ENCODE measurements at regions not wholly inside any gene's neighbourhood (a gene's known extent, or its start where the extent isn't known, plus 50 kb on each side); places are given as distances from the start of the nearest gene placed in this dataset.

DNA sequence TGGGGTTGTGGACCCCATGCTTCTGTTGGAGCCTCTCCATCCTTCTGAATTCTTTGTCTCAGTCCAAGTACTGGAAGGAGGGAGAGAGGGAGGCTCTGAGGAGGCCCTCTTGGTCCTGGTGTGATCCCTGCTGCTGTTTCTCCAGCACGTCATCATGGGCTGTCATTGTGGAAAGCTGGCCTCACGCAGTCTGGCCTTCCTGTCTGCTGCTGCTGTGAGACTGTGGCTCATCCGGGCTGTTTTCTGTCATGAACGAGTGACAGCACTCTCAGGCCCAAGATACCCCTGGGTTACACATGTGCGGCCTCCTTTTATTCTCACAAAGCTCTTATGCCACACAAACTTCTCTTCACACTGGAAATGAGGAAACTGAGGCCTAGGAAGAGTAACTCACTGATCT, 499.3 kb downstream of the CCDC171 start:
- TF ChIP-seq, protein P1, sequence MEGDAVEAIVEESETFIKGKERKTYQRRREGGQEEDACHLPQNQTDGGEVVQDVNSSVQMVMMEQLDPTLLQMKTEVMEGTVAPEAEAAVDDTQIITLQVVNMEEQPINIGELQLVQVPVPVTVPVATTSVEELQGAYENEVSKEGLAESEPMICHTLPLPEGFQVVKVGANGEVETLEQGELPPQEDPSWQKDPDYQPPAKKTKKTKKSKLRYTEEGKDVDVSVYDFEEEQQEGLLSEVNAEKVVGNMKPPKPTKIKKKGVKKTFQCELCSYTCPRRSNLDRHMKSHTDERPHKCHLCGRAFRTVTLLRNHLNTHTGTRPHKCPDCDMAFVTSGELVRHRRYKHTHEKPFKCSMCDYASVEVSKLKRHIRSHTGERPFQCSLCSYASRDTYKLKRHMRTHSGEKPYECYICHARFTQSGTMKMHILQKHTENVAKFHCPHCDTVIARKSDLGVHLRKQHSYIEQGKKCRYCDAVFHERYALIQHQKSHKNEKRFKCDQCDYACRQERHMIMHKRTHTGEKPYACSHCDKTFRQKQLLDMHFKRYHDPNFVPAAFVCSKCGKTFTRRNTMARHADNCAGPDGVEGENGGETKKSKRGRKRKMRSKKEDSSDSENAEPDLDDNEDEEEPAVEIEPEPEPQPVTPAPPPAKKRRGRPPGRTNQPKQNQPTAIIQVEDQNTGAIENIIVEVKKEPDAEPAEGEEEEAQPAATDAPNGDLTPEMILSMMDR (conservative IDR thresholded peaks at IDR 0.05 in 1 of 2, IDR thresholded peaks at IDR 0.05 in 1 of 2; ENCODE audit: extremely low read depth in 1 of 2, insufficient read depth in 1 of 2, low read depth in 1 of 2, low read length in 2 of 2): no peak
- no peak for TF ChIP-seq EZH2 (IDR thresholded peaks at IDR 0.05; ENCODE audit: borderline replicate concordance, low read length)

Measured in mammary epithelial cell (primary cell).